ENCODE measurements at regions not wholly inside any gene's neighbourhood (a gene's known extent, or its start where the extent isn't known, plus 50 kb on each side); places are given as distances from the start of the nearest gene placed in this dataset.

- no peak overlapping the region for H3K4me3 ChIP-seq
- no peaks in the 10 kb centered on the region for H3K9me3 ChIP-seq
- no peak overlapping the region for H3K27ac ChIP-seq
- no peaks in the 10 kb centered on the region for H3K4me1 ChIP-seq
- H3K27me3 ChIP-seq: no peaks in the 10 kb centered on the region
- TF ChIP-seq POLR2A (IDR thresholded peaks at IDR 0.05): no peak
- TF ChIP-seq EP300 (IDR thresholded peaks at IDR 0.05): no peak
- no peak for TF ChIP-seq POLR2AphosphoS5 (IDR thresholded peaks at IDR 0.05)
- TF ChIP-seq CTCF (IDR thresholded peaks at IDR 0.05): no peak
- no peaks in the 10 kb centered on the region for H3K36me3 ChIP-seq
- 78% methylated on average over 3 of the region's 3 CpGs for WGBS
- DNase-seq (ENCODE audit: low spot score in 2 of 2): no peak
Measured at GRCh38 chr2:116477229-116477628, 1337.3 kb upstream of the DDX18 start.

- 100% methylated on average over 1 of the region's 1 CpG for WGBS
Measured at GRCh38 chr2:116487336-116487735, 1327.2 kb upstream of the DDX18 start.

GRCh38 chr2:116489292-116489691 is 1325.2 kb upstream of the DDX18 start:
- H3K9me3 ChIP-seq: peaks cover 20% of the 10 kb centered on the region
- no peaks in the 10 kb centered on the region for H3K4me1 ChIP-seq
- no peaks in the 10 kb centered on the region for H3K36me3 ChIP-seq
- H3K4me3 ChIP-seq: no peak overlapping the region
- no peak for DNase-seq (ENCODE audit: low spot score in 2 of 2)
- no peak overlapping the region for H3K27ac ChIP-seq
- WGBS: 90% methylated on average over 6 of the region's 6 CpGs
- H3K27me3 ChIP-seq: no peaks in the 10 kb centered on the region
- TF ChIP-seq CTCF (IDR thresholded peaks at IDR 0.05): no peak
- TF ChIP-seq POLR2A (IDR thresholded peaks at IDR 0.05): no peak
- no peak for TF ChIP-seq POLR2AphosphoS5 (IDR thresholded peaks at IDR 0.05)
- no peak for TF ChIP-seq EP300 (IDR thresholded peaks at IDR 0.05)

More at GRCh38 chr2:116487336-116487735, 1327.2 kb upstream of the DDX18 start:
- H3K27me3 ChIP-seq: no peaks in the 10 kb centered on the region
- H3K36me3 ChIP-seq: no peaks in the 10 kb centered on the region
- no peak overlapping the region for H3K4me3 ChIP-seq
- DNase-seq (ENCODE audit: low spot score in 2 of 2): no peak
- peaks cover 20% of the 10 kb centered on the region for H3K9me3 ChIP-seq
- no peak overlapping the region for H3K27ac ChIP-seq
- TF ChIP-seq POLR2A (IDR thresholded peaks at IDR 0.05) (no peak), POLR2AphosphoS5 (IDR thresholded peaks at IDR 0.05) (no peak), CTCF (IDR thresholded peaks at IDR 0.05) (no peak), EP300 (IDR thresholded peaks at IDR 0.05) (no peak)
- no peaks in the 10 kb centered on the region for H3K4me1 ChIP-seq

DNA sequence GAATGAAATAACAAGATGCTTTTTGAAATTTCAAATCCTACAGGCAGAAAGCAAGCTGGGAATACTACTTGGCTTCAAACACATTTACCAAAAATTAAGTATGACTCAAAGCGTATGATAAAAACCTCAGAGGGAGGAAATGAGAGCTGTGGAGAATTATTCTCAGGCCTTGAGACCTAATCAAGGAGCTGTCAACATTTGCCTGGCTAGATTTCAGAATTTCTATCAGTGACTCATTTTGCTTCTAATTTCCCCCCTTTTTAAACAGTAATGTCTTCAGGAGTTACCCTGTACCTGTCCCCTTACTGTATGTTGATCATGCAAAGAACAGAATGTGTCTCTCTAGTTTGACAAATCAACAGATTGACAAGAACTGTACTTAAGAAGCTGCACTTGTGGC is 1324.5 kb upstream of the DDX18 start:
- WGBS: 91% methylated on average over 1 of the region's 1 CpG
- Histone ChIP-seq H3K4me1 (no peaks in the 10 kb centered on the region), H3K27ac (no peak overlapping the region), H3K9me3 (peaks cover 18% of the 10 kb centered on the region), H3K4me3 (no peak overlapping the region), H3K36me3 (no peaks in the 10 kb centered on the region), H3K27me3 (no peaks in the 10 kb centered on the region)
- no peak for DNase-seq (ENCODE audit: low spot score in 2 of 2)
- TF ChIP-seq POLR2AphosphoS5 (IDR thresholded peaks at IDR 0.05) (no peak), EP300 (IDR thresholded peaks at IDR 0.05) (no peak), POLR2A (IDR thresholded peaks at IDR 0.05) (no peak), CTCF (IDR thresholded peaks at IDR 0.05) (no peak)

DNA sequence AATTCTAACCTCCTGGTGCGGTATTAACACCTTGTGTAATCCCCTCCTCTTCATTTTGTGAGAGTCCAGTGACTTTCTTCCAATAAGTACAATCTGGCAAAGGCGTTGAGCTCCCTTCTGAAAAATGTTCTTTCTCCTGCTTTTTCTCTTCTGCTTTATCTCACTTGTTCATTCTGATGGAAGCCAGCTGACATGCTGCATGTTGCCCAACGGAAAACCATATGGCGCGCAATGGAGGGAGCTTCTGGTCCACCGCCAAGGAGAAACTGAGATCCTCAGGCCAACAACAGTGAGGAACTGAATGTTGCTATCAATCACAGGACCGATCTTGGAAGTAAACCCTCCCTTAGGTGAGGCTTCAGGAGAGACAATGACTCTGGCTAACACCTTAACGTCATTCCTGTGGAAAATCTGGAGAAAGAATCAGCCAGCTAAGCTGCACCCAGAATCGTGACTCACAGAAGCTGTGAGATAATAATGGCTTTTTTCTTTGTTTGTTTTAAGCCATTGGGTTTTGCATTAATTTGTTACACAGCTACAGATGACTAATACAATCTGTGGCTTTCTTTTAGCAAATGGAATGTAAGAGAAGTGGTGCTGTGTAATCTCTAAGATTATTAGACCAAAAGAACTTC is 1323.9 kb upstream of the DDX18 start:
- DNase-seq (ENCODE audit: low spot score in 2 of 2): no peak
- 75% methylated on average over 9 of the region's 9 CpGs for WGBS
- no peaks in the 10 kb centered on the region for H3K36me3 ChIP-seq
- no peak for TF ChIP-seq POLR2A (IDR thresholded peaks at IDR 0.05)
- no peak for TF ChIP-seq CTCF (IDR thresholded peaks at IDR 0.05)
- TF ChIP-seq EP300 (IDR thresholded peaks at IDR 0.05): no peak
- TF ChIP-seq POLR2AphosphoS5 (IDR thresholded peaks at IDR 0.05): no peak
- H3K9me3 ChIP-seq: peaks cover 13% of the 10 kb centered on the region
- no peak overlapping the region for H3K4me3 ChIP-seq
- no peaks in the 10 kb centered on the region for H3K27me3 ChIP-seq
- no peaks in the 10 kb centered on the region for H3K4me1 ChIP-seq
- no peak overlapping the region for H3K27ac ChIP-seq
